ENCODE measurements at regions not wholly inside any gene's neighbourhood (a gene's known extent, or its start where the extent isn't known, plus 50 kb on each side); places are given as distances from the start of the nearest gene placed in this dataset.

GRCh38 chr2:16368328-16368727, 297.3 kb downstream of the CYRIA start:
- no peak for TF ChIP-seq CTCF (IDR thresholded peaks at IDR 0.05; ENCODE audit: low read depth, low read length)
- no peak for DNase-seq (ENCODE audit: extremely low read depth, low read depth)

DNA sequence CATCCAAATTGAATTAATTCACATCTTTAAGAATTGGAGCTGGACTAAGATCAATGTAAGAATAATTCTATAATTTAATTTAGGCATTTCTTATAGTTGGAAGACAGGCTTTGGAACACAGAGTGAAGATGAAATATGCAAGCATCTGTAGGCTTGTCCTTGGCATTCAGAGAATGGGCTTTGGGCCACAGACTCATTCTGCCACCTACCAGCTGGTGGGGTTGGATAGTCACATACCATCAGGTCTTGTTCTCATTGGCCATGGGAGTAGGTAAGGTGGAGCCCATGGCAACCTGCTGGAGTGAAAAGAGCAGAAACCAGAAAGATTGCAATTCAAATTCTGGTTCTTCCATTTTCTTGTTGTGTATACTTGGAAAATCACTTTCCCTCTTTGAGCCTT, 300.3 kb downstream of the CYRIA start:
- no peak for TF ChIP-seq CTCF (IDR thresholded peaks at IDR 0.05; ENCODE audit: low read depth, low read length)
- DNase-seq (ENCODE audit: extremely low read depth, low read depth): no peak

- no peak for DNase-seq (ENCODE audit: extremely low read depth, low read depth)
- TF ChIP-seq CTCF (IDR thresholded peaks at IDR 0.05; ENCODE audit: low read depth, low read length): no peak
These were observed 302.1 kb downstream of the CYRIA start for GRCh38 chr2:16363581-16363980.

GRCh38 chr2:16362611-16363010, 303.0 kb downstream of the CYRIA start:
- DNase-seq (ENCODE audit: extremely low read depth, low read depth): no peak
- no peak for TF ChIP-seq CTCF (IDR thresholded peaks at IDR 0.05; ENCODE audit: low read depth, low read length)

- DNase-seq (ENCODE audit: extremely low read depth, low read depth): no peak
- no peak for TF ChIP-seq CTCF (IDR thresholded peaks at IDR 0.05; ENCODE audit: low read depth, low read length)
These were observed 304.2 kb downstream of the CYRIA start for GRCh38 chr2:16361261-16361995.

GRCh38 chr2:16359961-16360360, 305.7 kb downstream of the CYRIA start:
- no peak for DNase-seq (ENCODE audit: extremely low read depth, low read depth)
- no peak for TF ChIP-seq CTCF (IDR thresholded peaks at IDR 0.05; ENCODE audit: low read depth, low read length)

GRCh38 chr2:16357188-16357587, 308.4 kb downstream of the CYRIA start:
- TF ChIP-seq CTCF (IDR thresholded peaks at IDR 0.05; ENCODE audit: low read depth, low read length): no peak
- DNase-seq (ENCODE audit: extremely low read depth, low read depth): no peak
